ENCODE measurements at regions not wholly inside any gene's neighbourhood (a gene's known extent, or its start where the extent isn't known, plus 50 kb on each side); places are given as distances from the start of the nearest gene placed in this dataset.

- no peak overlapping the region for H3K27ac ChIP-seq (ENCODE audit: low read depth, low read length, poor library complexity, severe bottlenecking)
- H3K79me2 ChIP-seq (ENCODE audit: insufficient read depth, low read length) = no peaks in the 10 kb centered on the region
- no peaks in the 10 kb centered on the region for H3K27me3 ChIP-seq (ENCODE audit: insufficient read depth, low read length)
- H3K4me2 ChIP-seq (ENCODE audit: low read length) = no peak overlapping the region
- H3K9me3 ChIP-seq (ENCODE audit: low read length) = no peaks in the 10 kb centered on the region
- no peaks in the 10 kb centered on the region for H3F3A ChIP-seq (ENCODE audit: insufficient read depth, low read length)
- H3K36me3 ChIP-seq (ENCODE audit: insufficient read depth, low read length) = no peaks in the 10 kb centered on the region
- H3K4me3 ChIP-seq (ENCODE audit: low read depth, low read length, poor library complexity, severe bottlenecking) = no peak overlapping the region
- H3K9me2 ChIP-seq (ENCODE audit: low read depth, low read length) = no peaks in the 10 kb centered on the region
- no peaks in the 10 kb centered on the region for H3K4me1 ChIP-seq (ENCODE audit: insufficient read depth, low read length, severe bottlenecking)
- H4K20me1 ChIP-seq (ENCODE audit: insufficient read depth, low read length) = no peaks in the 10 kb centered on the region
- TF ChIP-seq, protein P1, sequence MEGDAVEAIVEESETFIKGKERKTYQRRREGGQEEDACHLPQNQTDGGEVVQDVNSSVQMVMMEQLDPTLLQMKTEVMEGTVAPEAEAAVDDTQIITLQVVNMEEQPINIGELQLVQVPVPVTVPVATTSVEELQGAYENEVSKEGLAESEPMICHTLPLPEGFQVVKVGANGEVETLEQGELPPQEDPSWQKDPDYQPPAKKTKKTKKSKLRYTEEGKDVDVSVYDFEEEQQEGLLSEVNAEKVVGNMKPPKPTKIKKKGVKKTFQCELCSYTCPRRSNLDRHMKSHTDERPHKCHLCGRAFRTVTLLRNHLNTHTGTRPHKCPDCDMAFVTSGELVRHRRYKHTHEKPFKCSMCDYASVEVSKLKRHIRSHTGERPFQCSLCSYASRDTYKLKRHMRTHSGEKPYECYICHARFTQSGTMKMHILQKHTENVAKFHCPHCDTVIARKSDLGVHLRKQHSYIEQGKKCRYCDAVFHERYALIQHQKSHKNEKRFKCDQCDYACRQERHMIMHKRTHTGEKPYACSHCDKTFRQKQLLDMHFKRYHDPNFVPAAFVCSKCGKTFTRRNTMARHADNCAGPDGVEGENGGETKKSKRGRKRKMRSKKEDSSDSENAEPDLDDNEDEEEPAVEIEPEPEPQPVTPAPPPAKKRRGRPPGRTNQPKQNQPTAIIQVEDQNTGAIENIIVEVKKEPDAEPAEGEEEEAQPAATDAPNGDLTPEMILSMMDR (IDR thresholded peaks at IDR 0.05; ENCODE audit: low read length) = no peak
- TF ChIP-seq EZH2 (IDR thresholded peaks at IDR 0.05; ENCODE audit: borderline replicate concordance, low read length) = no peak
- H2AFZ ChIP-seq (ENCODE audit: low read length) = no peak overlapping the region
- no peak overlapping the region for H3K9ac ChIP-seq (ENCODE audit: low read length)
Observed at GRCh38 chr2:165033402-165033801, 78.1 kb upstream of the SLC38A11 start.

GRCh38 chr2:165032559-165032958 lies 77.2 kb upstream of the SLC38A11 start:
- H3K27me3 ChIP-seq (ENCODE audit: insufficient read depth, low read length) = no peaks in the 10 kb centered on the region
- TF ChIP-seq EZH2 (IDR thresholded peaks at IDR 0.05; ENCODE audit: borderline replicate concordance, low read length) = no peak
- TF ChIP-seq, protein P1 (IDR thresholded peaks at IDR 0.05; ENCODE audit: low read length) = no peak
- no peaks in the 10 kb centered on the region for H3F3A ChIP-seq (ENCODE audit: insufficient read depth, low read length)
- H4K20me1 ChIP-seq (ENCODE audit: insufficient read depth, low read length) = no peaks in the 10 kb centered on the region
- no peak overlapping the region for H3K27ac ChIP-seq (ENCODE audit: low read depth, low read length, poor library complexity, severe bottlenecking)
- no peaks in the 10 kb centered on the region for H3K9me3 ChIP-seq (ENCODE audit: low read length)
- H3K9ac ChIP-seq (ENCODE audit: low read length) = no peak overlapping the region
- no peak overlapping the region for H3K4me3 ChIP-seq (ENCODE audit: low read depth, low read length, poor library complexity, severe bottlenecking)
- H3K79me2 ChIP-seq (ENCODE audit: insufficient read depth, low read length) = no peaks in the 10 kb centered on the region
- no peaks in the 10 kb centered on the region for H3K4me1 ChIP-seq (ENCODE audit: insufficient read depth, low read length, severe bottlenecking)
- no peak overlapping the region for H2AFZ ChIP-seq (ENCODE audit: low read length)
- H3K9me2 ChIP-seq (ENCODE audit: low read depth, low read length) = no peaks in the 10 kb centered on the region
- no peaks in the 10 kb centered on the region for H3K36me3 ChIP-seq (ENCODE audit: insufficient read depth, low read length)
- no peak overlapping the region for H3K4me2 ChIP-seq (ENCODE audit: low read length)

DNA sequence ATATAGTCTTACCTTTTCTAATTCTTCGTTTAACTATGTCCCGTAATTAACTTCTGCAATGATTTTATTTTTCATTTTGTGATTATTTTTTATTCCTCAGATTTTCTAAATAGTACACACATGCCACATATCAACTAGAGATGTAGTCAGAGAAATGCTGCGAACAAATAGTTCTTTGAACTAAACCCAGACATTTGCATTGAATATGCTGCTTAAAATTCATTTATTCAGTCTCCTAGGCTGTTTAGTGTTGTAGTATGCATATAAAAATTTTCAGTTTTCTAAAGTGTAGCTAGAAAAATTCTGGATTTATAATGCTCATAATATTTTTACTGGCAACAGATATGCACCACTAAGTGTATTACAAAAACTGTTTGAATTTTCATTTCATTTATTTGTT lies 68.9 kb upstream of the SLC38A11 start:
- no peak overlapping the region for H2AFZ ChIP-seq (ENCODE audit: low read length)
- no peak overlapping the region for H3K27ac ChIP-seq (ENCODE audit: low read depth, low read length, poor library complexity, severe bottlenecking)
- H4K20me1 ChIP-seq (ENCODE audit: insufficient read depth, low read length) = no peaks in the 10 kb centered on the region
- H3F3A ChIP-seq (ENCODE audit: insufficient read depth, low read length) = no peaks in the 10 kb centered on the region
- no peaks in the 10 kb centered on the region for H3K9me3 ChIP-seq (ENCODE audit: low read length)
- no peaks in the 10 kb centered on the region for H3K27me3 ChIP-seq (ENCODE audit: insufficient read depth, low read length)
- H3K79me2 ChIP-seq (ENCODE audit: insufficient read depth, low read length) = no peaks in the 10 kb centered on the region
- TF ChIP-seq, protein P1 (IDR thresholded peaks at IDR 0.05; ENCODE audit: low read length) = no peak
- TF ChIP-seq EZH2 (IDR thresholded peaks at IDR 0.05; ENCODE audit: borderline replicate concordance, low read length) = no peak
- H3K9me2 ChIP-seq (ENCODE audit: low read depth, low read length) = no peaks in the 10 kb centered on the region
- no peak overlapping the region for H3K4me2 ChIP-seq (ENCODE audit: low read length)
- H3K36me3 ChIP-seq (ENCODE audit: insufficient read depth, low read length) = no peaks in the 10 kb centered on the region
- H3K4me1 ChIP-seq (ENCODE audit: insufficient read depth, low read length, severe bottlenecking) = no peaks in the 10 kb centered on the region
- H3K4me3 ChIP-seq (ENCODE audit: low read depth, low read length, poor library complexity, severe bottlenecking) = no peak overlapping the region
- no peak overlapping the region for H3K9ac ChIP-seq (ENCODE audit: low read length)

Measured in OCI-LY1 (cell line).